H1 (cell line): ENCODE measurements at regions not wholly inside any gene's neighbourhood (a gene's known extent, or its start where the extent isn't known, plus 50 kb on each side); places are given as distances from the start of the nearest gene placed in this dataset.

Experiments used
- CTCF ChIA-PET: fragments of 300-600 bp; sonication (Branson Sonifier 250); formaldehyde crosslinking; loops from one replicate; lab custom pipeline; 2021; ENCODE audit not compliant: partially characterized antibody; lab: Charles Lee
- POLR2A ChIA-PET: fragments of 300-600 bp; sonication (Branson Sonifier 250); formaldehyde crosslinking; loops from one replicate; lab custom pipeline; 2021; ENCODE audit warnings: inconsistent platforms; ENCODE audit not compliant: partially characterized antibody; lab: Charles Lee
- DNase-seq, 2 experiments: peaks; one replicate each; pipeline versions ENCODE4 v3.0.0 to v3.0.0-alpha.2; 2010 to 2022; ENCODE audit warnings: low spot score in 2 of 2, low read depth in 1 of 2, mixed read lengths in 1 of 2
- FAIRE-seq: peaks from 2 replicates; lab custom pipeline; 2011; peaks lifted over from hg19 to GRCh38; lab: Jason Lieb, UNC
- H2AFZ ChIP-seq: 2 replicates; pipeline ENCODE4 v1.8.1; 2012; ENCODE audit warnings: low read length, inconsistent platforms
- H2AK5ac ChIP-seq: 2 replicates; pipeline ENCODE4 v1.6.1; 2013; ENCODE audit warnings: low read depth, low read length
- H2BK120ac ChIP-seq: replicated peaks from 2 replicates; pipeline ENCODE3; 2013; ENCODE audit warnings: low read depth, low read length, inconsistent platforms
- H2BK12ac ChIP-seq: 2 replicates; pipeline ENCODE4 v1.6.1; 2013; ENCODE audit warnings: low read depth, low read length
- H2BK15ac ChIP-seq: 2 replicates; pipeline ENCODE4 v1.6.1; 2013; ENCODE audit warnings: low read length
- H2BK20ac ChIP-seq: 2 replicates; pipeline ENCODE4 v1.6.1; 2013; ENCODE audit warnings: low read length
- H2BK5ac ChIP-seq: 2 replicates; pipeline ENCODE4 v1.6.1; 2013; ENCODE audit warnings: low read depth, low read length
- H3K14ac ChIP-seq: 2 replicates; pipeline ENCODE4 v1.6.1; 2013; ENCODE audit warnings: inconsistent platforms; ENCODE audit not compliant: insufficient read length
- H3K18ac ChIP-seq: 2 replicates; pipeline ENCODE4 v1.6.1; 2013; ENCODE audit warnings: low read length; ENCODE audit errors: extremely low read depth
- H3K23ac ChIP-seq: 2 replicates; pipeline ENCODE4 v1.6.1; 2013; ENCODE audit warnings: inconsistent platforms; ENCODE audit not compliant: insufficient read length
- H3K23me2 ChIP-seq: 2 replicates; pipeline ENCODE4 v1.6.1; 2013; ENCODE audit warnings: low read depth, low read length
- H3K27ac ChIP-seq: 2 replicates; pipeline ENCODE4 v1.6.1; 2011; ENCODE audit warnings: low read depth, low read length, inconsistent platforms
- H3K27me3 ChIP-seq, 4 experiments: replicated peaks in 1 of 4; 1 replicate in 1 of 4; 2 replicates in 3 of 4; pipeline versions ENCODE4 v1.6.1 to v1.8.1; 2011 to 2013; ENCODE audit warnings: low read length in 3 of 4, mild to moderate bottlenecking in 3 of 4, inconsistent platforms in 2 of 4, mixed read lengths in 2 of 4, moderate library complexity in 1 of 4; ENCODE audit not compliant: control insufficient read depth in 3 of 4, insufficient read depth in 3 of 4; ENCODE audit errors: extremely low read depth in 1 of 4
- H3K36me3 ChIP-seq, 4 experiments: 2 replicates each; pipeline versions ENCODE4 v1.6.1 to v1.8.1; 2011 to 2013; ENCODE audit warnings: mild to moderate bottlenecking in 4 of 4, low read length in 3 of 4, moderate library complexity in 2 of 4, control low read depth in 1 of 4, inconsistent platforms in 1 of 4; ENCODE audit not compliant: insufficient read depth in 4 of 4, control insufficient read depth in 2 of 4
- H3K4ac ChIP-seq: replicated peaks from 2 replicates; pipeline ENCODE3; 2013; ENCODE audit warnings: low read length, low read depth, mixed read lengths, inconsistent platforms; ENCODE audit not compliant: insufficient read length
- H3K4me1 ChIP-seq, 4 experiments: replicated peaks in 1 of 4; 1 replicate in 1 of 4; 2 replicates in 3 of 4; pipeline versions ENCODE4 v1.6.1 to v1.8.1; 2011 to 2013; ENCODE audit warnings: low read length in 3 of 4, inconsistent platforms in 2 of 4, mixed read lengths in 1 of 4; ENCODE audit not compliant: insufficient read depth in 4 of 4, control insufficient read depth in 3 of 4
- H3K4me2 ChIP-seq, 2 experiments: 2 replicates each; pipeline versions ENCODE4 v1.6.1 to v1.8.1; 2011 to 2013; ENCODE audit warnings: low read depth in 2 of 2, low read length in 2 of 2, control low read depth in 1 of 2, inconsistent platforms in 1 of 2, mild to moderate bottlenecking in 1 of 2; ENCODE audit not compliant: insufficient read depth in 1 of 2
- H3K4me3 ChIP-seq, 4 experiments: fragments of 200-600, 300-600 bp in 1 of 4; sonication (generic), shearing (Covaris generic), sonication (Bioruptor Twin) in 1 of 4; 2 replicates each; pipeline versions ENCODE4 v1.5.1 to v1.8.1; 2011 to 2016; ENCODE audit warnings: low read length in 4 of 4, low read depth in 3 of 4, control low read depth in 2 of 4, inconsistent platforms in 2 of 4, mild to moderate bottlenecking in 2 of 4, mixed read lengths in 1 of 4, moderate library complexity in 1 of 4; ENCODE audit not compliant: insufficient read depth in 2 of 4; ENCODE audit errors: extremely low read depth in 1 of 4
- H3K56ac ChIP-seq: replicated peaks from 2 replicates; pipeline ENCODE3; 2013; ENCODE audit warnings: low read depth, mild to moderate bottlenecking, mixed read lengths, low read length, inconsistent platforms; ENCODE audit not compliant: insufficient read length
- H3K79me1 ChIP-seq: 2 replicates; pipeline ENCODE4 v1.6.1; 2013; ENCODE audit warnings: low read depth, low read length, control low read depth
- H3K79me2 ChIP-seq, 2 experiments: 2 replicates each; pipeline versions ENCODE4 v1.6.1 to v1.8.1; 2012 to 2013; ENCODE audit warnings: low read length in 2 of 2, mild to moderate bottlenecking in 2 of 2, inconsistent platforms in 1 of 2; ENCODE audit not compliant: insufficient read depth in 2 of 2, control insufficient read depth in 1 of 2
- H3K9ac ChIP-seq, 4 experiments: replicated peaks in 1 of 4; 1 replicate in 1 of 4; 2 replicates in 3 of 4; pipeline versions ENCODE4 v1.6.1 to v1.8.1; 2011 to 2013; ENCODE audit warnings: low read depth in 3 of 4, low read length in 3 of 4, control low read depth in 2 of 4, mild to moderate bottlenecking in 2 of 4, moderate library complexity in 2 of 4, inconsistent platforms in 1 of 4; ENCODE audit errors: extremely low read depth in 1 of 4
- H3K9me3 ChIP-seq, 2 experiments: 2 replicates each; pipeline versions ENCODE4 v1.6.1 to v1.8.1; 2012 to 2013; ENCODE audit warnings: mild to moderate bottlenecking in 2 of 2, moderate library complexity in 2 of 2, control low read depth in 1 of 2, inconsistent platforms in 1 of 2, low read depth in 1 of 2, low read length in 1 of 2, mixed read lengths in 1 of 2; ENCODE audit not compliant: insufficient read depth in 2 of 2
- H4K20me1 ChIP-seq, 2 experiments: replicated peaks in 1 of 2; 2 replicates each; pipeline versions ENCODE3 to v1.8.1; 2011 to 2013; ENCODE audit warnings: inconsistent platforms in 2 of 2, low read length in 2 of 2, mild to moderate bottlenecking in 1 of 2; ENCODE audit not compliant: insufficient read depth in 2 of 2, control insufficient read depth in 1 of 2
- H4K5ac ChIP-seq: 2 replicates; pipeline ENCODE4 v1.6.1; 2013; ENCODE audit warnings: low read length, low read depth, mixed read lengths, inconsistent platforms; ENCODE audit not compliant: insufficient read length
- H4K8ac ChIP-seq: 2 replicates; pipeline ENCODE4 v1.8.0; 2013; ENCODE audit warnings: mild to moderate bottlenecking, moderate library complexity, low read length, inconsistent platforms; ENCODE audit not compliant: insufficient read depth; ENCODE audit errors: extremely low read depth
- H4K91ac ChIP-seq: replicated peaks from 2 replicates; pipeline ENCODE3; 2013; ENCODE audit warnings: low read length, mixed read lengths, inconsistent platforms; ENCODE audit not compliant: insufficient read length
- BRCA1 ChIP-seq: IDR thresholded peaks from 2 replicates; pipeline ENCODE4 v1.6.1; 2012; ENCODE audit warnings: low read depth, low read length, improper control_type of control experiment
- CBX8 ChIP-seq: fragments of 300-800, 300-1000 bp; sonication (generic); IDR thresholded peaks from 2 replicates; pipeline ENCODE4 v1.7.1; 2016; ENCODE audit warnings: low read depth, low read length, borderline replicate concordance
- CREB1 ChIP-seq: IDR thresholded peaks from 2 replicates; pipeline ENCODE4 v1.6.1; 2012; ENCODE audit warnings: inconsistent platforms
- EGR1 ChIP-seq: IDR thresholded peaks from 2 replicates; pipeline ENCODE4 v1.6.1; 2011; ENCODE audit warnings: low read depth, low read length, borderline replicate concordance
- GABPA ChIP-seq: IDR thresholded peaks from 2 replicates; pipeline ENCODE4 v1.6.1; 2011; ENCODE audit warnings: mild to moderate bottlenecking, low read length, moderate library complexity, borderline replicate concordance; ENCODE audit not compliant: insufficient read depth
- KDM5A ChIP-seq: fragments of 200-600 bp; IDR thresholded peaks from 2 replicates; pipeline ENCODE4 v1.7.1; 2012; ENCODE audit warnings: mild to moderate bottlenecking, low read length, inconsistent platforms, mixed read lengths
- MAFK ChIP-seq: IDR thresholded peaks from 2 replicates; pipeline ENCODE4 v1.6.1; 2012; ENCODE audit warnings: low read depth, mild to moderate bottlenecking, improper control_type of control experiment, low read length
- POU5F1 ChIP-seq: IDR thresholded peaks from 2 replicates; pipeline ENCODE4 v1.6.1; 2011; ENCODE audit warnings: low read depth, mild to moderate bottlenecking, low read length, moderate library complexity
- RAD21 ChIP-seq, 2 experiments: IDR thresholded peaks in 1 of 2; conservative IDR thresholded peaks in 1 of 2; 2 replicates each; pipeline ENCODE4 v1.6.1; 2011; ENCODE audit warnings: low read depth in 2 of 2, low read length in 2 of 2, improper control_type of control experiment in 1 of 2, inconsistent platforms in 1 of 2, mild to moderate bottlenecking in 1 of 2, moderate library complexity in 1 of 2
- SIRT6 ChIP-seq: IDR thresholded peaks from one replicate; pipeline ENCODE4 v1.7.1; 2012; ENCODE audit warnings: low read length, inconsistent platforms
- SP1 ChIP-seq: IDR thresholded peaks from 2 replicates; pipeline ENCODE4 v1.6.1; 2011; ENCODE audit warnings: low read depth, low read length
- SRF ChIP-seq: IDR thresholded peaks from 2 replicates; pipeline ENCODE4 v1.6.1; 2011; ENCODE audit warnings: mild to moderate bottlenecking, low read depth, low read length, moderate library complexity
- TAF7 ChIP-seq: optimal IDR thresholded peaks from 2 replicates; pipeline ENCODE3; 2011; ENCODE audit warnings: low read depth, mild to moderate bottlenecking, inconsistent platforms, low read length, moderate library complexity, borderline replicate concordance
- TCF12 ChIP-seq: IDR thresholded peaks from 2 replicates; pipeline ENCODE4 v1.6.1; 2011; ENCODE audit warnings: low read depth, mild to moderate bottlenecking, low read length
- WGBS, 2 experiments: shearing (Covaris generic) in 1 of 2; methylation state at CpG; one replicate each; pipeline versions ENCODE4 v1.1.6 to v1.1.7; 2013 to 2015; ENCODE audit warnings: low lambda C conversion rate in 2 of 2, mixed read lengths in 2 of 2, inconsistent platforms in 1 of 2, low coverage in 1 of 2, missing lambda C conversion rate in 1 of 2; ENCODE audit not compliant: insufficient replicate concordance in 2 of 2, insufficient coverage in 1 of 2, insufficient read length in 1 of 2; ENCODE audit errors: extremely low coverage in 1 of 2, missing lambda C conversion rate in 1 of 2; 5-methylcytosine and 5-hydroxymethylcytosine counted together

- Histone ChIP-seq H3K14ac (no peak overlapping the region), H2BK120ac (no peak overlapping the region), H2AFZ (no peak overlapping the region), H3K4me2 (no peak overlapping the region), H2BK20ac (no peak overlapping the region), H3K79me2 (no peaks in the 10 kb centered on the region), H4K8ac (no peak overlapping the region), H2BK15ac (no peak overlapping the region), H3K4me3 (no peak overlapping the region), H3K9me3 (peaks cover 5 to 6% of the 10 kb centered on the region in 2 experiments; a peak in 3 of 4 replicates), H3K4me1 (peaks cover 0 to 6% (median 2%) of the 10 kb centered on the region in 4 experiments; a peak in 2 of 7 replicates), H2BK12ac (no peak overlapping the region), H3K23ac (no peak overlapping the region), H2BK5ac (no peak overlapping the region), H3K9ac (no peak overlapping the region), H3K36me3 (peaks cover 0 to 3% (median 0%) of the 10 kb centered on the region in 4 experiments; a peak in 1 of 8 replicates), H3K27me3 (no peaks in the 10 kb centered on the region), H3K79me1 (no peaks in the 10 kb centered on the region), H4K91ac (no peak overlapping the region), H3K18ac (no peak overlapping the region), H3K4ac (no peak overlapping the region), H3K56ac (no peak overlapping the region), H4K20me1 (no peaks in the 10 kb centered on the region)
- CTCF ChIA-PET = interaction anchor here (0.9 kb wide), 1 partner anchor 19 kb away, joined by 3 read pairs; no protein-coding TSS in a partner anchor
- POLR2A ChIA-PET = no interaction called here
- no peak for FAIRE-seq
- TF ChIP-seq EGR1 (no peak), KDM5A (no peak), GABPA (no peak), RAD21 (IDR thresholded peaks at IDR 0.05 in 1 of 2, conservative IDR thresholded peaks at IDR 0.05 in 1 of 2; ENCODE audit: low read depth in 2 of 2, low read length in 2 of 2) (no peak), CBX8 (no peak), SP1 (no peak), SIRT6 (no peak), TCF12 (no peak), TAF7 (no peak), SRF (no peak), MAFK (no peak), CREB1 (no peak), POU5F1 (no peak), BRCA1 (no peak)
- TF ChIP-seq, all 59 proteins: peak for 0
- H2AK5ac ChIP-seq = no peak overlapping the region
- DNase-seq = no peak
- no peaks in the 10 kb centered on the region; the same call in 1 of the 2 replicates for H3K23me2 ChIP-seq
- WGBS, 2 experiments = 92% methylated on average over 5 of the region's 5 CpGs; no CpG with 5 or more reads in 1 of the 2 experiments
- H3K27ac ChIP-seq = no peak overlapping the region
- H4K5ac ChIP-seq = no peak overlapping the region
Observed at GRCh38 chr4:138907174-138907573, 108.4 kb upstream of the NOCT start.
